ENCODE measurements at regions not wholly inside any gene's neighbourhood (a gene's known extent, or its start where the extent isn't known, plus 50 kb on each side); places are given as distances from the start of the nearest gene placed in this dataset.

DNA sequence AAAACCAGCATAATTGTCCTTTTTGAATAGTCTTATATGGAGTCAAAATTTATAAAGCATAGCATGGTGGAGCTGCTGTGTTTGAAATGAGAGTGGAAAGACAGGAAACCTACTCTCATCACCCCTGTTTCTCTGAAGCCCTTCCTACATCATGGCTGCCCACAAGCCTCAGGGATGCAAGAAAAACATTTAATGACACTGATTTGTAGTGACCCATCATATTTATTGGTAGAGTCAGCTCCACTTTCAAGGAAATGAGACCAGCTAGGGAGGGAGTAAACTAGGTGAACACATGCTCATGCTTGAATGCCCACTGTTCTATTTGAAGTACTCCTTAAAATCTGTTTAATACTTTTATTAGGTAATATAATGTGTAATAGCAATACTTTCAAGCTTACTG lies 494.3 kb upstream of the KCNMB2 start (continued):
- TF ChIP-seq, protein P1, sequence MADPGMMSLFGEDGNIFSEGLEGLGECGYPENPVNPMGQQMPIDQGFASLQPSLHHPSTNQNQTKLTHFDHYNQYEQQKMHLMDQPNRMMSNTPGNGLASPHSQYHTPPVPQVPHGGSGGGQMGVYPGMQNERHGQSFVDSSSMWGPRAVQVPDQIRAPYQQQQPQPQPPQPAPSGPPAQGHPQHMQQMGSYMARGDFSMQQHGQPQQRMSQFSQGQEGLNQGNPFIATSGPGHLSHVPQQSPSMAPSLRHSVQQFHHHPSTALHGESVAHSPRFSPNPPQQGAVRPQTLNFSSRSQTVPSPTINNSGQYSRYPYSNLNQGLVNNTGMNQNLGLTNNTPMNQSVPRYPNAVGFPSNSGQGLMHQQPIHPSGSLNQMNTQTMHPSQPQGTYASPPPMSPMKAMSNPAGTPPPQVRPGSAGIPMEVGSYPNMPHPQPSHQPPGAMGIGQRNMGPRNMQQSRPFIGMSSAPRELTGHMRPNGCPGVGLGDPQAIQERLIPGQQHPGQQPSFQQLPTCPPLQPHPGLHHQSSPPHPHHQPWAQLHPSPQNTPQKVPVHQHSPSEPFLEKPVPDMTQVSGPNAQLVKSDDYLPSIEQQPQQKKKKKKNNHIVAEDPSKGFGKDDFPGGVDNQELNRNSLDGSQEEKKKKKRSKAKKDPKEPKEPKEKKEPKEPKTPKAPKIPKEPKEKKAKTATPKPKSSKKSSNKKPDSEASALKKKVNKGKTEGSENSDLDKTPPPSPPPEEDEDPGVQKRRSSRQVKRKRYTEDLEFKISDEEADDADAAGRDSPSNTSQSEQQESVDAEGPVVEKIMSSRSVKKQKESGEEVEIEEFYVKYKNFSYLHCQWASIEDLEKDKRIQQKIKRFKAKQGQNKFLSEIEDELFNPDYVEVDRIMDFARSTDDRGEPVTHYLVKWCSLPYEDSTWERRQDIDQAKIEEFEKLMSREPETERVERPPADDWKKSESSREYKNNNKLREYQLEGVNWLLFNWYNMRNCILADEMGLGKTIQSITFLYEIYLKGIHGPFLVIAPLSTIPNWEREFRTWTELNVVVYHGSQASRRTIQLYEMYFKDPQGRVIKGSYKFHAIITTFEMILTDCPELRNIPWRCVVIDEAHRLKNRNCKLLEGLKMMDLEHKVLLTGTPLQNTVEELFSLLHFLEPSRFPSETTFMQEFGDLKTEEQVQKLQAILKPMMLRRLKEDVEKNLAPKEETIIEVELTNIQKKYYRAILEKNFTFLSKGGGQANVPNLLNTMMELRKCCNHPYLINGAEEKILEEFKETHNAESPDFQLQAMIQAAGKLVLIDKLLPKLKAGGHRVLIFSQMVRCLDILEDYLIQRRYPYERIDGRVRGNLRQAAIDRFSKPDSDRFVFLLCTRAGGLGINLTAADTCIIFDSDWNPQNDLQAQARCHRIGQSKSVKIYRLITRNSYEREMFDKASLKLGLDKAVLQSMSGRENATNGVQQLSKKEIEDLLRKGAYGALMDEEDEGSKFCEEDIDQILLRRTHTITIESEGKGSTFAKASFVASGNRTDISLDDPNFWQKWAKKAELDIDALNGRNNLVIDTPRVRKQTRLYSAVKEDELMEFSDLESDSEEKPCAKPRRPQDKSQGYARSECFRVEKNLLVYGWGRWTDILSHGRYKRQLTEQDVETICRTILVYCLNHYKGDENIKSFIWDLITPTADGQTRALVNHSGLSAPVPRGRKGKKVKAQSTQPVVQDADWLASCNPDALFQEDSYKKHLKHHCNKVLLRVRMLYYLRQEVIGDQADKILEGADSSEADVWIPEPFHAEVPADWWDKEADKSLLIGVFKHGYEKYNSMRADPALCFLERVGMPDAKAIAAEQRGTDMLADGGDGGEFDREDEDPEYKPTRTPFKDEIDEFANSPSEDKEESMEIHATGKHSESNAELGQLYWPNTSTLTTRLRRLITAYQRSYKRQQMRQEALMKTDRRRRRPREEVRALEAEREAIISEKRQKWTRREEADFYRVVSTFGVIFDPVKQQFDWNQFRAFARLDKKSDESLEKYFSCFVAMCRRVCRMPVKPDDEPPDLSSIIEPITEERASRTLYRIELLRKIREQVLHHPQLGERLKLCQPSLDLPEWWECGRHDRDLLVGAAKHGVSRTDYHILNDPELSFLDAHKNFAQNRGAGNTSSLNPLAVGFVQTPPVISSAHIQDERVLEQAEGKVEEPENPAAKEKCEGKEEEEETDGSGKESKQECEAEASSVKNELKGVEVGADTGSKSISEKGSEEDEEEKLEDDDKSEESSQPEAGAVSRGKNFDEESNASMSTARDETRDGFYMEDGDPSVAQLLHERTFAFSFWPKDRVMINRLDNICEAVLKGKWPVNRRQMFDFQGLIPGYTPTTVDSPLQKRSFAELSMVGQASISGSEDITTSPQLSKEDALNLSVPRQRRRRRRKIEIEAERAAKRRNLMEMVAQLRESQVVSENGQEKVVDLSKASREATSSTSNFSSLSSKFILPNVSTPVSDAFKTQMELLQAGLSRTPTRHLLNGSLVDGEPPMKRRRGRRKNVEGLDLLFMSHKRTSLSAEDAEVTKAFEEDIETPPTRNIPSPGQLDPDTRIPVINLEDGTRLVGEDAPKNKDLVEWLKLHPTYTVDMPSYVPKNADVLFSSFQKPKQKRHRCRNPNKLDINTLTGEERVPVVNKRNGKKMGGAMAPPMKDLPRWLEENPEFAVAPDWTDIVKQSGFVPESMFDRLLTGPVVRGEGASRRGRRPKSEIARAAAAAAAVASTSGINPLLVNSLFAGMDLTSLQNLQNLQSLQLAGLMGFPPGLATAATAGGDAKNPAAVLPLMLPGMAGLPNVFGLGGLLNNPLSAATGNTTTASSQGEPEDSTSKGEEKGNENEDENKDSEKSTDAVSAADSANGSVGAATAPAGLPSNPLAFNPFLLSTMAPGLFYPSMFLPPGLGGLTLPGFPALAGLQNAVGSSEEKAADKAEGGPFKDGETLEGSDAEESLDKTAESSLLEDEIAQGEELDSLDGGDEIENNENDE (IDR thresholded peaks at IDR 0.05; ENCODE audit: insufficient replicate concordance, low read length), result no peak
- no peak for TF ChIP-seq SP4 (IDR thresholded peaks at IDR 0.05; ENCODE audit: low read length)
- TF ChIP-seq POLR2AphosphoS5 (IDR thresholded peaks at IDR 0.05; ENCODE audit: low read depth, low read length), result no peak
- TF ChIP-seq, protein P2, sequence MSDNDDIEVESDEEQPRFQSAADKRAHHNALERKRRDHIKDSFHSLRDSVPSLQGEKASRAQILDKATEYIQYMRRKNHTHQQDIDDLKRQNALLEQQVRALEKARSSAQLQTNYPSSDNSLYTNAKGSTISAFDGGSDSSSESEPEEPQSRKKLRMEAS (IDR thresholded peaks at IDR 0.05), result no peak
